H1 (cell line): ENCODE measurements at regions not wholly inside any gene's neighbourhood (a gene's known extent, or its start where the extent isn't known, plus 50 kb on each side); places are given as distances from the start of the nearest gene placed in this dataset.

Source experiments
- CTCF ChIA-PET: fragments of 300-600 bp; sonication (Branson Sonifier 250); formaldehyde crosslinking; loops from one replicate; lab custom pipeline; 2021; ENCODE audit not compliant: partially characterized antibody; lab: Charles Lee
- POLR2A ChIA-PET: fragments of 300-600 bp; sonication (Branson Sonifier 250); formaldehyde crosslinking; loops from one replicate; lab custom pipeline; 2021; ENCODE audit warnings: inconsistent platforms; ENCODE audit not compliant: partially characterized antibody; lab: Charles Lee
- DNase-seq, 2 experiments: peaks; one replicate each; pipeline versions ENCODE4 v3.0.0 to v3.0.0-alpha.2; 2010 to 2022; ENCODE audit warnings: low spot score in 2 of 2, low read depth in 1 of 2, mixed read lengths in 1 of 2
- FAIRE-seq: peaks from 2 replicates; lab custom pipeline; 2011; peaks lifted over from hg19 to GRCh38; lab: Jason Lieb, UNC
- H2AFZ ChIP-seq: 2 replicates; pipeline ENCODE4 v1.8.1; 2012; ENCODE audit warnings: low read length, inconsistent platforms
- H2AK5ac ChIP-seq: 2 replicates; pipeline ENCODE4 v1.6.1; 2013; ENCODE audit warnings: low read depth, low read length
- H2BK120ac ChIP-seq: replicated peaks from 2 replicates; pipeline ENCODE3; 2013; ENCODE audit warnings: low read depth, low read length, inconsistent platforms
- H2BK12ac ChIP-seq: 2 replicates; pipeline ENCODE4 v1.6.1; 2013; ENCODE audit warnings: low read depth, low read length
- H2BK15ac ChIP-seq: 2 replicates; pipeline ENCODE4 v1.6.1; 2013; ENCODE audit warnings: low read length
- H2BK20ac ChIP-seq: 2 replicates; pipeline ENCODE4 v1.6.1; 2013; ENCODE audit warnings: low read length
- H2BK5ac ChIP-seq: 2 replicates; pipeline ENCODE4 v1.6.1; 2013; ENCODE audit warnings: low read depth, low read length
- H3K14ac ChIP-seq: 2 replicates; pipeline ENCODE4 v1.6.1; 2013; ENCODE audit warnings: inconsistent platforms; ENCODE audit not compliant: insufficient read length
- H3K18ac ChIP-seq: 2 replicates; pipeline ENCODE4 v1.6.1; 2013; ENCODE audit warnings: low read length; ENCODE audit errors: extremely low read depth
- H3K23ac ChIP-seq: 2 replicates; pipeline ENCODE4 v1.6.1; 2013; ENCODE audit warnings: inconsistent platforms; ENCODE audit not compliant: insufficient read length
- H3K23me2 ChIP-seq: 2 replicates; pipeline ENCODE4 v1.6.1; 2013; ENCODE audit warnings: low read depth, low read length
- H3K27ac ChIP-seq: 2 replicates; pipeline ENCODE4 v1.6.1; 2011; ENCODE audit warnings: low read depth, low read length, inconsistent platforms
- H3K27me3 ChIP-seq, 4 experiments: replicated peaks in 1 of 4; 1 replicate in 1 of 4; 2 replicates in 3 of 4; pipeline versions ENCODE4 v1.6.1 to v1.8.1; 2011 to 2013; ENCODE audit warnings: low read length in 3 of 4, mild to moderate bottlenecking in 3 of 4, inconsistent platforms in 2 of 4, mixed read lengths in 2 of 4, moderate library complexity in 1 of 4; ENCODE audit not compliant: control insufficient read depth in 3 of 4, insufficient read depth in 3 of 4; ENCODE audit errors: extremely low read depth in 1 of 4
- H3K36me3 ChIP-seq, 4 experiments: 2 replicates each; pipeline versions ENCODE4 v1.6.1 to v1.8.1; 2011 to 2013; ENCODE audit warnings: mild to moderate bottlenecking in 4 of 4, low read length in 3 of 4, moderate library complexity in 2 of 4, control low read depth in 1 of 4, inconsistent platforms in 1 of 4; ENCODE audit not compliant: insufficient read depth in 4 of 4, control insufficient read depth in 2 of 4
- H3K4ac ChIP-seq: replicated peaks from 2 replicates; pipeline ENCODE3; 2013; ENCODE audit warnings: low read length, low read depth, mixed read lengths, inconsistent platforms; ENCODE audit not compliant: insufficient read length
- H3K4me1 ChIP-seq, 4 experiments: replicated peaks in 1 of 4; 1 replicate in 1 of 4; 2 replicates in 3 of 4; pipeline versions ENCODE4 v1.6.1 to v1.8.1; 2011 to 2013; ENCODE audit warnings: low read length in 3 of 4, inconsistent platforms in 2 of 4, mixed read lengths in 1 of 4; ENCODE audit not compliant: insufficient read depth in 4 of 4, control insufficient read depth in 3 of 4
- H3K4me2 ChIP-seq, 2 experiments: 2 replicates each; pipeline versions ENCODE4 v1.6.1 to v1.8.1; 2011 to 2013; ENCODE audit warnings: low read depth in 2 of 2, low read length in 2 of 2, control low read depth in 1 of 2, inconsistent platforms in 1 of 2, mild to moderate bottlenecking in 1 of 2; ENCODE audit not compliant: insufficient read depth in 1 of 2
- H3K4me3 ChIP-seq, 4 experiments: fragments of 200-600, 300-600 bp in 1 of 4; sonication (generic), shearing (Covaris generic), sonication (Bioruptor Twin) in 1 of 4; 2 replicates each; pipeline versions ENCODE4 v1.5.1 to v1.8.1; 2011 to 2016; ENCODE audit warnings: low read length in 4 of 4, low read depth in 3 of 4, control low read depth in 2 of 4, inconsistent platforms in 2 of 4, mild to moderate bottlenecking in 2 of 4, mixed read lengths in 1 of 4, moderate library complexity in 1 of 4; ENCODE audit not compliant: insufficient read depth in 2 of 4; ENCODE audit errors: extremely low read depth in 1 of 4
- H3K56ac ChIP-seq: replicated peaks from 2 replicates; pipeline ENCODE3; 2013; ENCODE audit warnings: low read depth, mild to moderate bottlenecking, mixed read lengths, low read length, inconsistent platforms; ENCODE audit not compliant: insufficient read length
- H3K79me1 ChIP-seq: 2 replicates; pipeline ENCODE4 v1.6.1; 2013; ENCODE audit warnings: low read depth, low read length, control low read depth
- H3K79me2 ChIP-seq, 2 experiments: 2 replicates each; pipeline versions ENCODE4 v1.6.1 to v1.8.1; 2012 to 2013; ENCODE audit warnings: low read length in 2 of 2, mild to moderate bottlenecking in 2 of 2, inconsistent platforms in 1 of 2; ENCODE audit not compliant: insufficient read depth in 2 of 2, control insufficient read depth in 1 of 2
- H3K9ac ChIP-seq, 4 experiments: replicated peaks in 1 of 4; 1 replicate in 1 of 4; 2 replicates in 3 of 4; pipeline versions ENCODE4 v1.6.1 to v1.8.1; 2011 to 2013; ENCODE audit warnings: low read depth in 3 of 4, low read length in 3 of 4, control low read depth in 2 of 4, mild to moderate bottlenecking in 2 of 4, moderate library complexity in 2 of 4, inconsistent platforms in 1 of 4; ENCODE audit errors: extremely low read depth in 1 of 4
- H3K9me3 ChIP-seq, 2 experiments: 2 replicates each; pipeline versions ENCODE4 v1.6.1 to v1.8.1; 2012 to 2013; ENCODE audit warnings: mild to moderate bottlenecking in 2 of 2, moderate library complexity in 2 of 2, control low read depth in 1 of 2, inconsistent platforms in 1 of 2, low read depth in 1 of 2, low read length in 1 of 2, mixed read lengths in 1 of 2; ENCODE audit not compliant: insufficient read depth in 2 of 2
- H4K20me1 ChIP-seq, 2 experiments: replicated peaks in 1 of 2; 2 replicates each; pipeline versions ENCODE3 to v1.8.1; 2011 to 2013; ENCODE audit warnings: inconsistent platforms in 2 of 2, low read length in 2 of 2, mild to moderate bottlenecking in 1 of 2; ENCODE audit not compliant: insufficient read depth in 2 of 2, control insufficient read depth in 1 of 2
- H4K5ac ChIP-seq: 2 replicates; pipeline ENCODE4 v1.6.1; 2013; ENCODE audit warnings: low read length, low read depth, mixed read lengths, inconsistent platforms; ENCODE audit not compliant: insufficient read length
- H4K8ac ChIP-seq: 2 replicates; pipeline ENCODE4 v1.8.0; 2013; ENCODE audit warnings: mild to moderate bottlenecking, moderate library complexity, low read length, inconsistent platforms; ENCODE audit not compliant: insufficient read depth; ENCODE audit errors: extremely low read depth
- H4K91ac ChIP-seq: replicated peaks from 2 replicates; pipeline ENCODE3; 2013; ENCODE audit warnings: low read length, mixed read lengths, inconsistent platforms; ENCODE audit not compliant: insufficient read length
- ASH2L ChIP-seq: fragments of 200-600, 300-600 bp; sonication (generic); IDR thresholded peaks from one replicate; pipeline ENCODE4 v1.7.1; 2017; ENCODE audit warnings: low read length
- BCL11A ChIP-seq, 2 experiments: IDR thresholded peaks; one replicate each; pipeline ENCODE4 v1.6.1; 2011; ENCODE audit warnings: low read depth in 2 of 2, low read length in 2 of 2, mild to moderate bottlenecking in 2 of 2
- EP300 ChIP-seq, 2 experiments: IDR thresholded peaks; 1 replicate in 1 of 2; 2 replicates in 1 of 2; pipeline ENCODE4 v1.6.1; 2011 to 2012; ENCODE audit warnings: low read depth in 2 of 2, low read length in 2 of 2, mild to moderate bottlenecking in 2 of 2, borderline replicate concordance in 1 of 2, inconsistent platforms in 1 of 2, moderate library complexity in 1 of 2
- FOSL1 ChIP-seq: IDR thresholded peaks from 2 replicates; pipeline ENCODE4 v1.6.1; 2011; ENCODE audit warnings: mild to moderate bottlenecking, low read depth, low read length, moderate library complexity; ENCODE audit not compliant: insufficient read depth
- GABPA ChIP-seq: IDR thresholded peaks from 2 replicates; pipeline ENCODE4 v1.6.1; 2011; ENCODE audit warnings: mild to moderate bottlenecking, low read length, moderate library complexity, borderline replicate concordance; ENCODE audit not compliant: insufficient read depth
- HDAC2 ChIP-seq, 2 experiments: fragments of 300-600 bp in 1 of 2; sonication (generic) in 1 of 2; IDR thresholded peaks; 2 replicates each; pipeline ENCODE4 v1.6.1; 2011 to 2012; ENCODE audit warnings: low read depth in 2 of 2, low read length in 2 of 2, mild to moderate bottlenecking in 2 of 2, moderate library complexity in 2 of 2, borderline replicate concordance in 1 of 2, inconsistent platforms in 1 of 2
- HDAC6 ChIP-seq: IDR thresholded peaks from one replicate; pipeline ENCODE4 v1.7.1; 2012; ENCODE audit warnings: low read depth, mild to moderate bottlenecking, inconsistent platforms, low read length, moderate library complexity
- KDM4A ChIP-seq: IDR thresholded peaks from one replicate; pipeline ENCODE4 v1.7.1; 2012; ENCODE audit warnings: low read depth, mild to moderate bottlenecking, moderate library complexity, low read length, inconsistent platforms; ENCODE audit not compliant: severe bottlenecking
- KDM5A ChIP-seq: fragments of 200-600 bp; IDR thresholded peaks from 2 replicates; pipeline ENCODE4 v1.7.1; 2012; ENCODE audit warnings: mild to moderate bottlenecking, low read length, inconsistent platforms, mixed read lengths
- POLR2A ChIP-seq, 2 experiments: IDR thresholded peaks; 1 replicate in 1 of 2; 2 replicates in 1 of 2; pipeline ENCODE4 v1.6.1; 2011; ENCODE audit warnings: low read depth in 2 of 2, low read length in 2 of 2, mild to moderate bottlenecking in 2 of 2; ENCODE audit errors: control extremely low read depth in 1 of 2
- RNF2 ChIP-seq: fragments of 200-900, 300-1000 bp; sonication (generic); IDR thresholded peaks from 2 replicates; pipeline ENCODE4 v1.7.1; 2016; ENCODE audit warnings: borderline replicate concordance, low read depth, mild to moderate bottlenecking, antibody characterized with exemption, low read length; ENCODE audit not compliant: poor library complexity, severe bottlenecking; ENCODE audit errors: missing control alignments
- RXRA ChIP-seq: IDR thresholded peaks from 2 replicates; pipeline ENCODE4 v1.6.1; 2011; ENCODE audit warnings: low read depth, mild to moderate bottlenecking, low read length, moderate library complexity; ENCODE audit not compliant: insufficient read depth
- SIRT6 ChIP-seq: IDR thresholded peaks from one replicate; pipeline ENCODE4 v1.7.1; 2012; ENCODE audit warnings: low read length, inconsistent platforms
- SRF ChIP-seq: IDR thresholded peaks from 2 replicates; pipeline ENCODE4 v1.6.1; 2011; ENCODE audit warnings: mild to moderate bottlenecking, low read depth, low read length, moderate library complexity
- WGBS, 2 experiments: shearing (Covaris generic) in 1 of 2; methylation state at CpG; one replicate each; pipeline versions ENCODE4 v1.1.6 to v1.1.7; 2013 to 2015; ENCODE audit warnings: low lambda C conversion rate in 2 of 2, mixed read lengths in 2 of 2, inconsistent platforms in 1 of 2, low coverage in 1 of 2, missing lambda C conversion rate in 1 of 2; ENCODE audit not compliant: insufficient replicate concordance in 2 of 2, insufficient coverage in 1 of 2, insufficient read length in 1 of 2; ENCODE audit errors: extremely low coverage in 1 of 2, missing lambda C conversion rate in 1 of 2; 5-methylcytosine and 5-hydroxymethylcytosine counted together

- Histone ChIP-seq H4K91ac (no peak overlapping the region), H3K36me3 (no peaks in the 10 kb centered on the region), H3K56ac (no peak overlapping the region), H3K4me3 (no peak overlapping the region), H4K20me1 (no peaks in the 10 kb centered on the region), H2BK15ac (no peak overlapping the region), H2AFZ (no peak overlapping the region), H3K27me3 (peaks cover 0 to 1% (median 0%) of the 10 kb centered on the region in 4 experiments; a peak in 1 of 7 replicates), H3K23me2 (no peaks in the 10 kb centered on the region; the same call in 1 of the 2 replicates), H4K5ac (no peak overlapping the region), H3K79me2 (no peaks in the 10 kb centered on the region), H3K14ac (no peak overlapping the region), H3K27ac (no peak overlapping the region), H3K9ac (no peak overlapping the region), H3K4me2 (no peak overlapping the region), H3K9me3 (no peaks in the 10 kb centered on the region), H3K18ac (no peak overlapping the region), H3K4ac (no peak overlapping the region), H3K23ac (no peak overlapping the region), H2BK120ac (no peak overlapping the region), H3K79me1 (no peaks in the 10 kb centered on the region), H2AK5ac (no peak overlapping the region), H2BK20ac (no peak overlapping the region), H4K8ac (no peak overlapping the region), H2BK12ac (no peak overlapping the region), H3K4me1 (no peaks in the 10 kb centered on the region), H2BK5ac (no peak overlapping the region)
- CTCF ChIA-PET = interaction anchor here (1.0 kb wide), 1 partner anchor 51 kb away, joined by 3 read pairs; no protein-coding TSS in a partner anchor
- 73% methylated on average over 1 of the region's 1 CpG; no CpG with 5 or more reads in 1 of the 2 experiments for WGBS, 2 experiments
- POLR2A ChIA-PET = no interaction called here
- no peak for FAIRE-seq
- DNase-seq = no peak
- TF ChIP-seq KDM5A (no peak), RXRA (no peak), ASH2L (no peak), HDAC6 (no peak), HDAC2 (IDR thresholded peaks at IDR 0.05; ENCODE audit: borderline replicate concordance in 1 of 2, low read depth in 2 of 2, low read length in 2 of 2) (no peak), POLR2A (IDR thresholded peaks at IDR 0.05; ENCODE audit: control extremely low read depth in 1 of 2, low read depth in 2 of 2, low read length in 2 of 2) (no peak), EP300 (IDR thresholded peaks at IDR 0.05; ENCODE audit: borderline replicate concordance in 1 of 2, low read depth in 2 of 2, low read length in 2 of 2) (no peak), SRF (no peak), BCL11A (IDR thresholded peaks at IDR 0.05; ENCODE audit: low read depth in 2 of 2, low read length in 2 of 2) (no peak), RNF2 (no peak), KDM4A (no peak), SIRT6 (no peak), GABPA (no peak), FOSL1 (no peak)
Measured at GRCh38 chr7:10838228-10838627, 135.4 kb upstream of the PHF14 start.
